ENCODE measurements at regions not wholly inside any gene's neighbourhood (a gene's known extent, or its start where the extent isn't known, plus 50 kb on each side); places are given as distances from the start of the nearest gene placed in this dataset.

DNA sequence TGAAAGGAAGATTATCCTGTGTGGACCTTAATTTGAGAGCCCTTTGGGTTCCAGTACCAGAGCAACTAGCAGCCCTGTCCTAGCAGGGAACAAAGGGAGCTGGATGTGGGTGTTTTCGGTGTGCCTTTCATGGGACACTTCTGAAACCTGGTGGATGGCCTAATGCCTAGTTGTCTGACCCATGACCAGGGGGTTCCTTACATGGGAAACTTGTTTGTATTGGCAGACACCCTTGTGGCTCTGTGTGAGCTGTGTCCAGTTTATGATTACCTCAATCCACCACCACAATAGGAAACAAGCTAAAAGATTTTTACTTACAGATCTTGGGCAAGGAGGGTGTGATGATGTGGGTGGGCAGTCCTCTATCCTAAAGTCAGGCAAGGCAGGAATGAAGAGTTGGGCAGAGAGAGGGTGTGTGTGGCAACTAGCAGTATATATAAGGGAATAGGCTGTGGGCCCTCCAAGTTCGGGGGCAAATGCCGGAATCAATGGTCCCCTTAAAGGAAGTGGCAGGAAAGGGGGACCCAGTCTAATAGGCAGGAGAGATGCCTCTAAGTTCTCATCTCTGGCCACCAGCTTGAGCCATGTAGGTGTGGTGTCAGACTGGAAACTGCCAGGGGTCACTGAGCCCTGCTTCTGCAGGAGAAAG, 264.6 kb downstream of the QKI start:
- TF ChIP-seq, protein P1, sequence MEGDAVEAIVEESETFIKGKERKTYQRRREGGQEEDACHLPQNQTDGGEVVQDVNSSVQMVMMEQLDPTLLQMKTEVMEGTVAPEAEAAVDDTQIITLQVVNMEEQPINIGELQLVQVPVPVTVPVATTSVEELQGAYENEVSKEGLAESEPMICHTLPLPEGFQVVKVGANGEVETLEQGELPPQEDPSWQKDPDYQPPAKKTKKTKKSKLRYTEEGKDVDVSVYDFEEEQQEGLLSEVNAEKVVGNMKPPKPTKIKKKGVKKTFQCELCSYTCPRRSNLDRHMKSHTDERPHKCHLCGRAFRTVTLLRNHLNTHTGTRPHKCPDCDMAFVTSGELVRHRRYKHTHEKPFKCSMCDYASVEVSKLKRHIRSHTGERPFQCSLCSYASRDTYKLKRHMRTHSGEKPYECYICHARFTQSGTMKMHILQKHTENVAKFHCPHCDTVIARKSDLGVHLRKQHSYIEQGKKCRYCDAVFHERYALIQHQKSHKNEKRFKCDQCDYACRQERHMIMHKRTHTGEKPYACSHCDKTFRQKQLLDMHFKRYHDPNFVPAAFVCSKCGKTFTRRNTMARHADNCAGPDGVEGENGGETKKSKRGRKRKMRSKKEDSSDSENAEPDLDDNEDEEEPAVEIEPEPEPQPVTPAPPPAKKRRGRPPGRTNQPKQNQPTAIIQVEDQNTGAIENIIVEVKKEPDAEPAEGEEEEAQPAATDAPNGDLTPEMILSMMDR (conservative IDR thresholded peaks at IDR 0.05; ENCODE audit: low read length), result no peak
- no peak for TF ChIP-seq EZH2phosphoT487 (IDR thresholded peaks at IDR 0.05; ENCODE audit: borderline replicate concordance)
